OCI-LY1 (cell line): ENCODE measurements at regions not wholly inside any gene's neighbourhood (a gene's known extent, or its start where the extent isn't known, plus 50 kb on each side); places are given as distances from the start of the nearest gene placed in this dataset.

Experiments
- H2AFZ ChIP-seq: fragments of 200-600 bp; sonication (generic), shearing (Covaris generic); 2 replicates; pipeline ENCODE4 v1.6.0; 2014; ENCODE audit warnings: antibody characterized with exemption, mild to moderate bottlenecking, low read length
- H3F3A ChIP-seq: fragments of 200-600 bp; sonication (generic), shearing (Covaris generic); 2 replicates; pipeline ENCODE4 v1.6.0; 2014; ENCODE audit warnings: mild to moderate bottlenecking, antibody characterized with exemption, low read length, moderate library complexity; ENCODE audit not compliant: insufficient read depth
- H3K27ac ChIP-seq: fragments of 200-600 bp; sonication (generic); 2 replicates; pipeline ENCODE4 v1.5.1; 2014; ENCODE audit warnings: low read length, mixed run types, mild to moderate bottlenecking, low read depth; ENCODE audit not compliant: poor library complexity, severe bottlenecking
- H3K27me3 ChIP-seq: fragments of 200-600 bp; sonication (generic); 2 replicates; pipeline ENCODE4 v1.6.0; 2014; ENCODE audit warnings: antibody characterized with exemption, mild to moderate bottlenecking, low read length, moderate library complexity; ENCODE audit not compliant: insufficient read depth
- H3K36me3 ChIP-seq: fragments of 200-600 bp; sonication (generic); 2 replicates; pipeline ENCODE4 v1.6.1; 2014; ENCODE audit warnings: mild to moderate bottlenecking, antibody characterized with exemption, low read length, moderate library complexity, mixed read lengths; ENCODE audit not compliant: insufficient read depth
- H3K4me1 ChIP-seq: fragments of 200-600 bp; sonication (generic); 2 replicates; pipeline ENCODE4 v1.5.1; 2014; ENCODE audit warnings: mild to moderate bottlenecking, low read length, moderate library complexity; ENCODE audit not compliant: insufficient read depth, severe bottlenecking
- H3K4me2 ChIP-seq: fragments of 200-600 bp; sonication (generic), shearing (Covaris generic); 2 replicates; pipeline ENCODE4 v1.6.1; 2014; ENCODE audit warnings: low read length
- H3K4me3 ChIP-seq: fragments of 200-600 bp; sonication (generic); 2 replicates; pipeline ENCODE4 v1.5.1; 2014; ENCODE audit warnings: low read length, low read depth, mild to moderate bottlenecking, mixed read lengths; ENCODE audit not compliant: poor library complexity, severe bottlenecking
- H3K79me2 ChIP-seq: fragments of 200-600 bp; shearing (Covaris generic); 2 replicates; pipeline ENCODE4 v1.6.1; 2016; ENCODE audit warnings: mixed run types, low read length, mixed read lengths; ENCODE audit not compliant: insufficient read depth
- H3K9ac ChIP-seq: fragments of 200-600 bp; sonication (generic), shearing (Covaris generic); 2 replicates; pipeline ENCODE4 v1.6.1; 2014; ENCODE audit warnings: mild to moderate bottlenecking, low read length, mixed read lengths
- H3K9me2 ChIP-seq: fragments of 200-600 bp; sonication (generic), shearing (Covaris generic); 2 replicates; pipeline ENCODE4 v1.6.1; 2014; ENCODE audit warnings: low read depth, mild to moderate bottlenecking, low read length, mixed read lengths
- H3K9me3 ChIP-seq: fragments of 200-600 bp; shearing (Covaris generic); 2 replicates; pipeline ENCODE4 v1.6.1; 2014; ENCODE audit warnings: low read length, mixed read lengths
- H4K20me1 ChIP-seq: fragments of 200-600 bp; sonication (generic), shearing (Covaris generic); 2 replicates; pipeline ENCODE4 v1.6.0; 2016; ENCODE audit warnings: mild to moderate bottlenecking, low read length; ENCODE audit not compliant: insufficient read depth
- EZH2 ChIP-seq: fragments of 200-600 bp; sonication (generic), shearing (Covaris generic); IDR thresholded peaks from 2 replicates; pipeline ENCODE4 v1.8.0; 2017; ENCODE audit warnings: borderline replicate concordance, mixed run types, mild to moderate bottlenecking, antibody characterized with exemption, low read length, moderate library complexity, mixed read lengths
- TF ChIP-seq, protein P1 (sequence below): fragments of 200-600 bp; sonication (generic), shearing (Covaris generic); IDR thresholded peaks from 2 replicates; pipeline ENCODE4 v1.5.1; 2017; ENCODE audit warnings: mild to moderate bottlenecking, antibody characterized with exemption, low read length, moderate library complexity, mixed read lengths

DNA sequence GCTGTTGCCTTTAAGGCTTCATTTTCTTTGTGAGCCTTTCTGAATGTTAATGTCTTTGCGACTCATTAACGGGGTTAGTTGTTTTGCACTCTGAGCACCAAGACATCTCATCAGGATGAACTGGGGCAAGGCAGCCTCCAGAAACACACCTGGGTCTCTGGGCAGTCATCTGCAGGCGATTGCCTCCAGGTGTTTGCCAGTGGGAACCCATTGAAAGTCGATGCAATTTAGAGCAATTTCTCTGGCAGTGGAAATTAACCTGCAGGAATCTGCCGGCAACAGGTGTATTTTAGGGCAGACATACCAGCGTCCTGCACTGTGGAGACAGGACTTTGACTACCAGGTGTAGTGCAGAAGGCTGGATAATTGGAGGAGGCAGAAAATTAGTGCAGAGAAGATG lies 661.0 kb upstream of the PTBP2 start:
- no peaks in the 10 kb centered on the region for H3K9me3 ChIP-seq
- H3K36me3 ChIP-seq, result no peaks in the 10 kb centered on the region
- H3K27me3 ChIP-seq, result no peaks in the 10 kb centered on the region
- TF ChIP-seq, protein P1, sequence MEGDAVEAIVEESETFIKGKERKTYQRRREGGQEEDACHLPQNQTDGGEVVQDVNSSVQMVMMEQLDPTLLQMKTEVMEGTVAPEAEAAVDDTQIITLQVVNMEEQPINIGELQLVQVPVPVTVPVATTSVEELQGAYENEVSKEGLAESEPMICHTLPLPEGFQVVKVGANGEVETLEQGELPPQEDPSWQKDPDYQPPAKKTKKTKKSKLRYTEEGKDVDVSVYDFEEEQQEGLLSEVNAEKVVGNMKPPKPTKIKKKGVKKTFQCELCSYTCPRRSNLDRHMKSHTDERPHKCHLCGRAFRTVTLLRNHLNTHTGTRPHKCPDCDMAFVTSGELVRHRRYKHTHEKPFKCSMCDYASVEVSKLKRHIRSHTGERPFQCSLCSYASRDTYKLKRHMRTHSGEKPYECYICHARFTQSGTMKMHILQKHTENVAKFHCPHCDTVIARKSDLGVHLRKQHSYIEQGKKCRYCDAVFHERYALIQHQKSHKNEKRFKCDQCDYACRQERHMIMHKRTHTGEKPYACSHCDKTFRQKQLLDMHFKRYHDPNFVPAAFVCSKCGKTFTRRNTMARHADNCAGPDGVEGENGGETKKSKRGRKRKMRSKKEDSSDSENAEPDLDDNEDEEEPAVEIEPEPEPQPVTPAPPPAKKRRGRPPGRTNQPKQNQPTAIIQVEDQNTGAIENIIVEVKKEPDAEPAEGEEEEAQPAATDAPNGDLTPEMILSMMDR, result no peak
- no peak for TF ChIP-seq EZH2
- no peaks in the 10 kb centered on the region for H3K9me2 ChIP-seq
- H3K4me2 ChIP-seq, result no peak overlapping the region
- no peak overlapping the region for H3K27ac ChIP-seq
- H2AFZ ChIP-seq, result no peak overlapping the region
- H4K20me1 ChIP-seq, result no peaks in the 10 kb centered on the region
- no peak overlapping the region for H3K9ac ChIP-seq
- no peaks in the 10 kb centered on the region for H3F3A ChIP-seq
- no peaks in the 10 kb centered on the region for H3K79me2 ChIP-seq
- H3K4me1 ChIP-seq, result no peaks in the 10 kb centered on the region
- H3K4me3 ChIP-seq, result no peak overlapping the region

DNA sequence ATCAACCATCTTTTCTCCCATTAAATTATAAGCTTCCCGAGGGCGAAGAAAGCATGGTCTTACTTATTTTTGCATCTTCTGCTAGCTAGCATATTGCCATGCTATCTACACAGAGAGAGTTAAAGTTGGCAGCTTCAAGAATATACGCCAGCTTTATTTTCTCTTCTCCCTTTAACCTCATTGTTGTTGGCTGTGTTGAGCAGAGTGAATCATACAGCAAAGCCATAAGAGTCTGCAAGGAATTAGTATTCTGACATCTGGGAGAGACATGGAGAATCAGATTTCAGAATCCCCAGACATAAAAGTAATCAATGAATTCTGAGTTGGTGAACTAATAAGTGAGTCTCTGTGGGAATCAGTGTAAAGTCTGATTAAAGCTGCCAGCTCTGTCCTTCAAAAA lies 649.6 kb upstream of the PTBP2 start:
- H3K27ac ChIP-seq, result no peak overlapping the region
- H3K9ac ChIP-seq, result no peak overlapping the region
- TF ChIP-seq, protein P1, result no peak
- no peak for TF ChIP-seq EZH2
- H3K4me3 ChIP-seq, result no peak overlapping the region
- no peaks in the 10 kb centered on the region for H4K20me1 ChIP-seq
- no peak overlapping the region for H2AFZ ChIP-seq
- no peaks in the 10 kb centered on the region for H3K9me3 ChIP-seq
- no peaks in the 10 kb centered on the region for H3K79me2 ChIP-seq
- no peak overlapping the region for H3K4me2 ChIP-seq
- no peaks in the 10 kb centered on the region for H3K36me3 ChIP-seq
- no peaks in the 10 kb centered on the region for H3K9me2 ChIP-seq
- no peaks in the 10 kb centered on the region for H3F3A ChIP-seq
- H3K4me1 ChIP-seq, result no peaks in the 10 kb centered on the region
- no peaks in the 10 kb centered on the region for H3K27me3 ChIP-seq

DNA sequence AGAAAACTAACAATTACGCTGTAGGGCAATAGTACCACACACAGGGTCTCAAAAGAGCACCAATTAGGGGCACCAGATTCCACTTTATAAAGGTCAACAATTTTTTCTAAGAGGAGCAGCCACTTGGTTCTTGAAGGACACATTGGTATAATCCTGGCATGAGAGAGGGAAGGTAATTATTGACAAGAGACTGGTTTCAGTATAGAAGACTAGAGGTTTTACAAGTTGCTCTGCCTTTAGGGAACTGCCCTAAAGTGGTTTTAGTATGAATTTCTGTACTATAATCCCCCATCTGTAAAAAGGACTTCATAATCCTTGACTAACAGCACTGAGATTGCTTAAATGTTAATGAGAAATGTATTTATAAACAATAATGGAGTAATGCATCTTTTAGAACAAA lies 648.5 kb upstream of the PTBP2 start:
- H3K36me3 ChIP-seq, result no peaks in the 10 kb centered on the region
- TF ChIP-seq, protein P1, result no peak
- TF ChIP-seq EZH2, result no peak
- H3K27ac ChIP-seq, result no peak overlapping the region
- H3K9me2 ChIP-seq, result no peaks in the 10 kb centered on the region
- no peak overlapping the region for H3K4me2 ChIP-seq
- no peaks in the 10 kb centered on the region for H3K27me3 ChIP-seq
- H3K9me3 ChIP-seq, result no peaks in the 10 kb centered on the region
- no peak overlapping the region for H2AFZ ChIP-seq
- no peak overlapping the region for H3K4me3 ChIP-seq
- no peaks in the 10 kb centered on the region for H3K79me2 ChIP-seq
- no peak overlapping the region for H3K9ac ChIP-seq
- H3F3A ChIP-seq, result no peaks in the 10 kb centered on the region
- H3K4me1 ChIP-seq, result no peaks in the 10 kb centered on the region
- H4K20me1 ChIP-seq, result no peaks in the 10 kb centered on the region
